GM21447 (cell line): ENCODE measurements at regions not wholly inside any gene's neighbourhood (a gene's known extent, or its start where the extent isn't known, plus 50 kb on each side); places are given as distances from the start of the nearest gene placed in this dataset.
"Not testable (repeated sequence)": the region's sequence is repeated elsewhere in the genome, so short reads cannot be mapped to it uniquely, and the experiment has no call there.

Source experiments
- ATAC-seq: cut with Tn5 transposase; IDR thresholded peaks from one replicate; pipeline ENCODE4 v1.9.1; 2021; ENCODE audit not compliant: unreplicated experiment

DNA sequence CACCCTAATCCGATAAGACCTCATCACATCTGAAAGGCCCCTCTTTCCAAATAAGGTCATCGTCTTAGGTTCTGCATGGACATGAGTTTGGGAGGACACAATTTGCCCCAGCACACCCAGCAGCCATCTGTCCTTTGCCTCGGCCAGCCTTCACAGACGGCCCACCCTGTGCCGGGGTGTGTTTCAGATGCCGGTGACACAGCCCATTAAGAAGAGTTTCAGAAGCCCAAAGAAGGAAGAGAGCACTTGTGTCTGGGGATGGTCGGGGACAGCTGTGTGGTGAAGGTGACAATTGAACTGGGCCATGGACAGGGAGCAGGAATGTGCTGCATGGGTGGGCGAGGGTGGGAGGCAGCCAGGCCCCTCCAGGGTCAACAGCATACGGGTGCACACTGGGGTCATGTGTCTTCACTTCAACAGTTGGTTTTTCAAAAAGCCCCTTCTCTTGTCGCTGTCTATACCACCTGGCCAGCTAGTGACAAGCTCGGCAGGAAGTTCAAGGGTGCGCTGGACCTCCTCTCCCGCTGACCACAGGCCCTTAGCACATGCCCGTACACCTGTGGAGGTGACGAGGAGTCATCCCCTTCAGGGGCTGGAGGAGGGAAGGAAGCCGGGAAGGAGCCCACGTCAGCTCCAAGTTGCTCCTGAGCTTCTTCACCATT, 183.1 kb downstream of the C16orf95 start:
- no peak for ATAC-seq

DNA sequence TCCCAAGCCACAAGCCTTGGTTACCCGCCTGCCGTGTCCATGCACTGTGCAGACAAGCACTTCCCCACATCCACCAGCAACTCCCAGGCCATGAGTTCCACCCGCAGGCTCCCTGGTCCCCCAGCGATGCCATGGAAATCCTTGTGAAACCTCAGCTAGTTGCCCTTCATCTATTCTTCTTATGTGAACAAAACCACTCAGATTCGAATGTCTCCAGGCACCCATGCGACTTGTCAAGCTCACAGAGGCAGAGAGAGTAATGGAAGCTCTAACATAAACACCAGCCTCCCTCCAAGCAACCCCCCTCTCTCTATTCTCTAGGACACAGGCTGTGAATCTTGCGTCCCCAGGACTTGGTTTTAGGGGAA, 182.6 kb downstream of the C16orf95 start:
- ATAC-seq = no peak

DNA sequence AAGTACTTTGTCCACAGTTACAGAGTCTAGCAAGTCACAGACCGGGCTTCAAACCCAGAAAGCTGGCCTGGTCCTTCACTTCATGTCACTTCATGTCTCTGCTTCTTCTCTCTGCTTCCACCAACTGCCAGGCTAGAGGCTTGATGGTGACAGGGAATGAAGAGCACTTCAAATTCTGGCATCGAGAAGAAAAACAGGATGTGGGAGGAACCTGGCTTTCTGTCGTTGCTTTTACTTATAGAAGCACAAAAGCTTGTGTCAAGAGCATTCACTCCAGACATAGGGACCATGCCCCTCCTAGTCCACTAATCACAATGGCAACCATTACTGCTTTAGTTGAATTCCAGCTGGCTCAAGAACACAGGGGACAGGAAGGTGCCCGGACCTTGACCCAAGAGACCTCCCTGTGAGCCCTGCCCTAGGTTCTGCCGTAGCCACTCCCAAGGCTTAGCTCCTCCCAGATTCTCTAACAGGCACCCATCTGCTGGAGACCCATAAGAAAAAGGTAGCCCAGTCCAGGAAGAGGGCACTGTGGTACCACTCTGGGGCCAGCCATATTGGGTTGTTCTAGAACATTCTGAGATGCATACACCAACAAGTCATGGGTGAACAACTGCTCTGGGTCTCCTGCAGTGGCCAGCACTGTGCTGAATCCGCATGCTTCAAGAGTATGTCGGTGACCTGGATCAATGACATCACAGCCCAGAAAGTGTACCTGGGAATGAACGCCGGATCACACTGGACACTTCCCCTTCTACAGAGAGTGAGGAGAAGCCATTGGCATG, 181.8 kb downstream of the C16orf95 start:
- ATAC-seq = no peak

DNA sequence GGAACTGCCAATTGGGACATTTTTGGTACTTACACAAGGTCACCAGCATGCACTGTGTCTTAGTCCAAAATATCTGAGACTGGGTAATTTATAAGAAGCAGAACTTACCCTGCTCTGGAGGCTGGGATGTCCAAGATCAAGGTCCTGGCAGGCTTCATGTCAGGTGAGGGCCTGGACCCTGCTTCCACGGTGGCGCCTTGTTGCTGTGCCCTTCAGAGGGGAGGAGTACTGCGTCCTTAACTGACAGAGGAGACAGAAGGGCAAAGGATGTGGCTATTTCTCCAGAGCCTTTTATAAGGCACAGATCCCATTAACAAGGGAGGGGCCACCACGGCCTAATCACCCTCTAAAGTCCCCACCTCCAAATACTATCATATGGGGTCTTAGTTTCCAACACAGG, 178.9 kb downstream of the C16orf95 start:
- no peak for ATAC-seq

GRCh38 chr16:87138738-87139267, 178.4 kb downstream of the C16orf95 start:
- ATAC-seq = no peak

DNA sequence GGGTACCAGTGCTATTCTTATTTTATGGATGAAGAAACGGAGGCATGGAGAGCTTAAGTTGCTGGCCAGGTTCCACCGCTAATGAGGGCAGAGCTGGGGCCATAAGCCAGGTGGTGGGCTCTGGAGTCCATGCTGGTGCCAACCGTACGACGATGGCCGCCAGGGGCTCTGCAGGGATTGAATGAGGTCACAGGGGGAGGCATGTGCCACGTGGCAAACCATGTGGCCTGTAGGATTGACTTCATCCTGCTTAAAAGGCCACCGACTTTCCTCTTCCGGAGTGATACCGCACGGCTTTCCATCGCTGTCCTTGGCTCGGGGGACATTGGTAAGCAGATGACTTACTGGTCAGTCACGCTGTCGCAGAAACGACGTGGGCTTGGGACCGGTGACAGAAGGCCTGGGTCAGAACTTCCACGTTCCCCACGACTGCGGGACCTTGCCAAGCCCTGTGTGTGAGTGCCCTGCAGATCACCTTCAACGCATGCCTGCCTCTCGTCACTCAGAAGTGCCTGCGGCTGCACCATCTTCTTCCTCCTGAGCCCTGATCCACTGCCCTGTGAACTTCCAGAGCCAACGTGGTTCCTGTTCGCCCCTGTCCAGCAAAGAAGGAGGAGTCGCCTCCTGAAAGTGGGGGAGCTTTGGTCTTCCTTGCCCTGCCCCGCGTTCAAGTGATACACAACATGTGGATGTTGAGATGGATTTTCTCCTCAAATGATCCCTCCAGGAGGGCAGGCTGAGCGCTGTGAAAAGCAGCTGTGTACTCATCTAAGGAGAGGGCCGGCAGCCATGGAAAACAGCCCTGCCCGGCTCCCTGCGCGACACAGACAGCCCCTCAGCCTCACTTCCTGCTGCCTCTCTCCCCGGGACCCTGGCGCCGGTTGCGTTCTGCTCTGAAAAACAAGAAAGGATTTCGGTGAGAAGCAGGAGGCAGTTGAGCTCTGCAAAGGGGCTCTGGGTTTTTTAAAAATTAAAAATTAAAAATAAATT, 176.7 kb downstream of the C16orf95 start:
- no peak for ATAC-seq

DNA sequence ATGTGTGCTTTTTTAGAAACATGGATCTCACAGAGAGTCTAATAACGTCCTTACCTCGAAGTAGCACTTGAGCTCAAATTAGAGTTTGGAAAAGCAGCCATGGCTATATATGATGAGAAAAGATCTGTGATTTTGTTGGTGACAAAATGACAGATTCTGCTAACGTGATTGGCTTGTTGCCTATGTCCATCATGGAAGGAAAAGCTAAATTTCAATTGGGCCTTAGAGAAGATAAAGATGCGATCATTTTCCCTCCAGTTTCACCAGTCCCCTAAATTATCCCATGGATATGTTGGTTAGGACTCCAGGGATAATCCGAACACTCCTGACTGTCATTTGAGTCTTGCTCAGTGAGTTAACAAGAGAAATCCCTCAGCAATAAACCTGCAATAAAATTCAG, 175.8 kb downstream of the C16orf95 start:
- ATAC-seq = no peak

DNA sequence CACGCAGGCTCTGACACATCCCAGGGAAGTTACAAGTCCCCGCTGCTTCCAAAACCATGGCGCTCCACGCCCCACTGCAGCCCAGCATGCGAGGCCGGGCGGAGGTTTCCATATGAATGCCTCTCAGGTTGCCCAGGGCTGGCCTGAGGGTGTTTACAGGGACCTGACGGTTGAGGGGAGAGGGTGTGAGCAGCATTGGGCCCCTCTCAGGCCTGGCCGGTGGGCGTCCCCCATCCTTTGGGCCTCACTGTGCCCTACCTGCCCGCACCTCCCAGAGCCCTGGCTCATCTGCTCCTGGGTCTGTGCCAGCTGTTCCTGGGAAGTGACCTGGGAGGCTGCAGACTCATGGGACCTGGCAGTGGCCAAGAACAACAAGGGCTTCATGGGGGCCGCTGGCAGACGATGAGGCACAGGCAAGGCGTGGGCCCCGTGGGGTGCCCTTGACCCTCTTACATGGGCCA, 173.5 kb downstream of the C16orf95 start:
- no peak for ATAC-seq

- ATAC-seq = no peak
Observed at GRCh38 chr16:87144232-87144631, 173.0 kb downstream of the C16orf95 start.

GRCh38 chr16:87145181-87146176, 171.7 kb downstream of the C16orf95 start:
- ATAC-seq = no peak

GRCh38 chr16:87146676-87147075, 170.5 kb downstream of the C16orf95 start:
- ATAC-seq = no peak

DNA sequence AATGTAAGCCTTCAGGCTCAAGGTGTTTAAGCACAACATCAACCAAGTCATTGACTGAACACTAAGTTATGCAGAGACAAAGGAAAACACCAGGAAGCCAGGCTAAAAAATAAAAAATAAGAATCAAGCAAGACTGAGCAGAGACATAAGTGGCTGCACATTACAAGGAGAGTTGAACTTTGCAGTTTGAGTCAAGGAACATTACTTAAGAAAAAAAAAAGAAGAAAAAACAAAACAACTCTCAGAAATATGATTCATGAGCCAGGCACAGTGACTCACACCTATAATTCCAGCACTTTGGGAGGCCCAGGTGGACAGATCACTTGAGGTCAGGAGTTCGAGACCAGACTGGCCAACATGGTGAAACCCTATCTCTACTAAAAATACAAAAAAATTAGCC, 168.1 kb downstream of the C16orf95 start:
- ATAC-seq = no peak

DNA sequence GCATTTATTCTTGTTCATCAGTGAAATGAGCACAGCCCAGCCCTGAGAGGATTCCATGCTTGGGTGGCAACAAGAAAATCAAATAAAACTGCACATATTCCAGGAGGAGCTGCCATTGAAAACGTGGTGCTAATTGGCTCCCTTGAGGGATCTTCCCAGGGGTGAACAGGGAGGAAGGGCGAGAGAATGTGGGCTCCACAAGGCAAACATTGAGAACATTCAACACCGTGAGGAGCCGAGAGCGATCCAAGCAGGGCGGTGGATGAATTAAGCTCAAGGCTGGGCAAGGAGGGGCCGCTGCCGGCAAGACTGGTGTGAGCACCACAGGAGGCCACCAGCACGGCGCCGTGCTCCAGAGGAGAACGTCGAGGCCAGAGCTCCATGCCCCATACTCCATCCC, 166.9 kb downstream of the C16orf95 start:
- ATAC-seq = no peak

DNA sequence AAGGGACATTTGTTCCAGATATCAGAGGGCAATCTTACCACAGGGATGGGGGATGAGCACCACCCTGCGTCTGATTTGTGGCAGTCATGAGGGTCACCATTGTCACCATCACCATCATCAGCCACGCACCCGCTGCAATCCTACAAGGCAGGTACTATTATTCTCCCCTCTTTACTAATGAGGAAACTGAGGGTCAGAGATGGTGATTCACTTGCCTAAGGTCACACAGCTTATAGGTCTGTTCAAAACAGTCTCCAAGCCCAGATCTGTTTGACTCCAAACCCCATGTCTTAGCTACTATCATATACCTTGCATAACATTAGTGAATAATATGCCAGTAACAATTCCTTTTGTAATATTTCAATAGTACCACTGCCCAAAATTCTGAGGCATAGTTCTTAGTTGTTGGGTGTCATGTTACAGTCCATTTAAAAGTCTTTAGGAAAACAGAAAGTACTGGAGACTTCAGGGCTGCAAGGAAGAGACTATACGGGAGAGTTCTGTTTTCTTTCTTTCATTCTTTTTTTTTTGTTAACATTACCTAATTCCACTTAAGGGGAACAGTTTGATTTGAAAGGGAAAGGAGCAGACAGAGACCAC, 166.4 kb downstream of the C16orf95 start:
- no peak for ATAC-seq

- no peak for ATAC-seq
Observed at GRCh38 chr16:87152221-87152755, 164.9 kb downstream of the C16orf95 start.

DNA sequence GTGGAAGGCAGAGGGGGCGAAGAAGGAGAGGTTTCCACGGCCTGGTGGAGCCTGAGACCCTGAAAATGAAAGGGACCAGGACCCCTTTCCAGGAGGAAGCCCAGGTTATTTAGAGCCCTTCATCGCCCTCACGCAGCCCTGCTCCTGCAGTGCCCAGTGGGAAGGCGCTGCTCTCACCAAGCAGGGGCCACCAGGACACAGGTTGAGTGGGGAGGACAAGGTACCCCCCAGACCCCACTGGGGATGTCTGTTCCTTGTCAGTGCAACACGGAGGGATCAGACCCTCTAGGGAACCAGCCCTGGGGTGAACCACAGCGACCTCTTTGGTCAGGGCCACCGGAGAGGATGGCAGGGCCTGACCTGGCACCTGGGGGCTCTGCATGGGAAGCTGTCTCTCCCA, 163.9 kb downstream of the C16orf95 start:
- ATAC-seq = no peak

DNA sequence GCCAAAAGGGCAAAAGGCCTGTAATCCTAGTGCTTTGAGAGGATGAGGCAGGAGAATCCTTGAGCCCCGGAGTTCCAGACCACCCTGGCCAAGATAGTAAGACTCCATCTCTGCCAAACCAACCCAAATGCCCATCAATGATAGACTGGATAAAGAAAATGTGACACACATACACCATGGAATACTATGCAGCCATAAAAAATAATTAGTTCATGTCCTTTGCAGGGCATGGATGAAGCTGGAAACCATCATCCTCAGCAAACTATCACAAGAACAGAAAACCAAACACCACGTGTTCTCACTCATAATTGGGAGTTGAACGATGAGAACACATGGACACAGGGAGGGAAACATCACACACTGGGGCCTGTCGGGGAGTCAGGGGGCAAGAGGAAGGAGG, 161.9 kb downstream of the C16orf95 start:
- ATAC-seq = not testable (repeated sequence)

DNA sequence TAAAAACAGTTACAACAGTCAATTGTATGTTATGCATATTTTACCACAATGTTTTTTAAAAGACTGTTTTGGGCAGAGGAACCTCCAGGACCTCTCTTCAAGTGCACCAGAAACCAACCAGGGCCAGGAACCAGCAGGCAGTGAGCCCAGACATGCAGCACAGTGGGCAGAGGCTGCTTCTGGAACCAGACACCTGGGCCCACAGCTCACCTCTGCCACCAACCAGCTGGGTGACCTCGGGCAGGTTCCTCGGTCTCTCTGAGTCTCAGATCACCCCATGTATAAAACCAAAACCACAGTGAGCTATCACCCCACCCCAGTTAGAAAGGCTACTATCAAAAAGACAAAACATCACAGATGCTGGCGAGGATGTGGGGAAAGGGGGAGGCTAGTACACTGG, 161.0 kb downstream of the C16orf95 start:
- no peak for ATAC-seq

- no peak for ATAC-seq
Observed at GRCh38 chr16:87160234-87160636, 157.0 kb downstream of the C16orf95 start.
